IMR-90 (cell line): ENCODE measurements at regions not wholly inside any gene's neighbourhood (a gene's known extent, or its start where the extent isn't known, plus 50 kb on each side); places are given as distances from the start of the nearest gene placed in this dataset.

Experiments
- ATAC-seq: fragments of 200-7000 bp; cut with Tn5 transposase; 2 replicates; pipeline ENCODE4 v1.9.1; 2020; ENCODE audit warnings: low read depth, mild to moderate bottlenecking, moderate library complexity
- BruUV-seq: library from RNA; stranded (reverse); fragments of 400-500 nt; replicated peaks from 2 replicates; lab custom pipeline; 2021; lab: Mats Ljungman, UMichigan
- CTCF ChIA-PET: fragments of 300-600 bp; formaldehyde crosslinking; extraction: SDS; loops from one replicate; lab custom pipeline; 2021; ENCODE audit warnings: antibody characterized with exemption; lab: Yijun Ruan, JAX
- POLR2A ChIA-PET: fragments of 300-600 bp; sonication (Branson Sonifier 250); formaldehyde crosslinking; loops from one replicate; lab custom pipeline; 2022; ENCODE audit warnings: antibody characterized with exemption; ENCODE audit not compliant: unreplicated experiment; lab: Charles Lee
- DNase-seq: peaks from one replicate; pipeline ENCODE4 v3.0.0; 2013
- H2AFZ ChIP-seq: replicated peaks from 2 replicates; pipeline ENCODE3; 2013; ENCODE audit warnings: low read length, mild to moderate bottlenecking; ENCODE audit not compliant: poor library complexity
- H2AK5ac ChIP-seq: 2 replicates; pipeline ENCODE4 v1.6.1; 2013; ENCODE audit warnings: low read depth, low read length, inconsistent platforms
- H2AK9ac ChIP-seq: replicated peaks from 2 replicates; pipeline ENCODE3; 2013; ENCODE audit warnings: mild to moderate bottlenecking, low read depth, low read length, moderate library complexity; ENCODE audit not compliant: poor library complexity
- H2BK120ac ChIP-seq: 2 replicates; pipeline ENCODE4 v1.6.1; 2013; ENCODE audit warnings: low read depth, low read length, inconsistent platforms
- H2BK15ac ChIP-seq: 3 replicates; pipeline ENCODE4 v1.6.1; 2013; ENCODE audit warnings: low read depth, low read length, inconsistent platforms
- H2BK20ac ChIP-seq: 2 replicates; pipeline ENCODE4 v1.6.1; 2013; ENCODE audit warnings: low read depth, mild to moderate bottlenecking, inconsistent platforms, low read length, moderate library complexity
- H2BK5ac ChIP-seq: 2 replicates; pipeline ENCODE4 v1.6.1; 2013; ENCODE audit warnings: mild to moderate bottlenecking, low read depth, low read length, inconsistent platforms; ENCODE audit not compliant: poor library complexity, severe bottlenecking
- H3K14ac ChIP-seq: replicated peaks from 2 replicates; pipeline ENCODE4 v1.6.1; 2013; ENCODE audit warnings: low read depth, low read length, inconsistent platforms
- H3K18ac ChIP-seq: 2 replicates; pipeline ENCODE4 v1.6.1; 2013; ENCODE audit warnings: low read depth, low read length, control low read depth
- H3K23ac ChIP-seq: 2 replicates; pipeline ENCODE4 v1.6.1; 2013; ENCODE audit warnings: low read depth, low read length, inconsistent platforms
- H3K27ac ChIP-seq: 2 replicates; pipeline ENCODE4 v1.5.1; 2013; ENCODE audit warnings: mild to moderate bottlenecking, control low read depth, low read length; ENCODE audit not compliant: insufficient read depth
- H3K27me3 ChIP-seq: 2 replicates; pipeline ENCODE4 v1.6.1; 2013; ENCODE audit warnings: low read length; ENCODE audit not compliant: control insufficient read depth, insufficient read depth
- H3K36me3 ChIP-seq: 2 replicates; pipeline ENCODE4 v1.6.1; 2013; ENCODE audit warnings: low read length, mixed read lengths; ENCODE audit not compliant: control insufficient read depth, insufficient read depth
- H3K4ac ChIP-seq: 2 replicates; pipeline ENCODE4 v1.6.1; 2013; ENCODE audit warnings: low read depth, low read length, inconsistent platforms
- H3K4me1 ChIP-seq: 2 replicates; pipeline ENCODE4 v1.6.1; 2013; ENCODE audit warnings: low read length, mixed read lengths; ENCODE audit not compliant: control insufficient read depth, insufficient read depth
- H3K4me2 ChIP-seq: 2 replicates; pipeline ENCODE4 v1.6.1; 2013; ENCODE audit warnings: low read depth, mild to moderate bottlenecking, control low read depth, low read length, moderate library complexity
- H3K4me3 ChIP-seq: 2 replicates; pipeline ENCODE4 v1.5.1; 2013; ENCODE audit warnings: low read depth, mild to moderate bottlenecking, control low read depth, low read length, moderate library complexity; ENCODE audit not compliant: insufficient read depth
- H3K56ac ChIP-seq: 2 replicates; pipeline ENCODE4 v1.6.1; 2013; ENCODE audit warnings: low read length, inconsistent platforms; ENCODE audit not compliant: insufficient read depth; ENCODE audit errors: extremely low read depth
- H3K79me1 ChIP-seq, 2 experiments: 2 replicates each; pipeline ENCODE4 v1.6.1; 2013; ENCODE audit warnings: low read length in 2 of 2, inconsistent platforms in 1 of 2, low read depth in 1 of 2
- H3K9ac ChIP-seq: 2 replicates; pipeline ENCODE4 v1.6.1; 2013; ENCODE audit warnings: low read depth, low read length, control low read depth
- H3K9me1 ChIP-seq: 2 replicates; pipeline ENCODE4 v1.6.1; 2013; ENCODE audit warnings: low read length, inconsistent platforms; ENCODE audit not compliant: insufficient read depth
- H3K9me3 ChIP-seq: 2 replicates; pipeline ENCODE4 v1.6.1; 2013; ENCODE audit warnings: low read length; ENCODE audit not compliant: control insufficient read depth, insufficient read depth
- H4K20me1 ChIP-seq: 2 replicates; pipeline ENCODE4 v1.6.1; 2013; ENCODE audit warnings: low read length, inconsistent platforms; ENCODE audit not compliant: insufficient read depth
- H4K5ac ChIP-seq: 2 replicates; pipeline ENCODE4 v1.6.1; 2013; ENCODE audit warnings: mild to moderate bottlenecking, low read depth, low read length, control low read depth
- H4K8ac ChIP-seq, 2 experiments: 2 replicates each; pipeline ENCODE4 v1.6.1; 2013; ENCODE audit warnings: low read depth in 2 of 2, low read length in 2 of 2, control low read depth in 1 of 2, inconsistent platforms in 1 of 2
- H4K91ac ChIP-seq: 2 replicates; pipeline ENCODE4 v1.6.1; 2013; ENCODE audit warnings: low read depth, low read length, inconsistent platforms; ENCODE audit not compliant: insufficient read depth
- BHLHE40 ChIP-seq: fragments of 150-350 bp; IDR thresholded peaks from 2 replicates; pipeline ENCODE4 v1.6.1; 2016; ENCODE audit warnings: mild to moderate bottlenecking, low read depth, low read length
- CEBPB ChIP-seq: IDR thresholded peaks from 2 replicates; pipeline ENCODE4 v1.6.1; 2012; ENCODE audit warnings: low read depth, low read length, improper control_type of control experiment
- CHD1 ChIP-seq: IDR thresholded peaks from 2 replicates; pipeline ENCODE4 v1.6.1; 2012; ENCODE audit warnings: low read depth, low read length, improper control_type of control experiment
- CTCF ChIP-seq: conservative IDR thresholded peaks from 2 replicates; pipeline ENCODE4 v1.5.1; 2012; ENCODE audit warnings: mild to moderate bottlenecking, low read depth, low read length, improper control_type of control experiment
- ELK1 ChIP-seq: fragments of 150-350 bp; IDR thresholded peaks from 2 replicates; pipeline ENCODE4 v1.6.1; 2016; ENCODE audit warnings: low read depth, mild to moderate bottlenecking, low read length, moderate library complexity, borderline replicate concordance
- FOS ChIP-seq: fragments of 150-350 bp; IDR thresholded peaks from 2 replicates; pipeline ENCODE4 v1.6.1; 2016; ENCODE audit warnings: low read depth, low read length
- MAFK ChIP-seq: IDR thresholded peaks from 2 replicates; pipeline ENCODE4 v1.6.1; 2012; ENCODE audit warnings: low read depth, low read length, improper control_type of control experiment
- MAZ ChIP-seq: IDR thresholded peaks from 2 replicates; pipeline ENCODE4 v1.6.1; 2012; ENCODE audit warnings: low read depth, mild to moderate bottlenecking, low read length, improper control_type of control experiment, moderate library complexity, borderline replicate concordance
- MXI1 ChIP-seq: IDR thresholded peaks from 2 replicates; pipeline ENCODE4 v1.6.1; 2012; ENCODE audit warnings: low read depth, mild to moderate bottlenecking, low read length, moderate library complexity, borderline replicate concordance
- NFE2L2 ChIP-seq: fragments of 150-350 bp; IDR thresholded peaks from 2 replicates; pipeline ENCODE4 v1.6.1; 2016; ENCODE audit warnings: low read depth, mild to moderate bottlenecking, low read length
- POLR2A ChIP-seq: IDR thresholded peaks from 2 replicates; pipeline ENCODE4 v1.6.1; 2012; ENCODE audit warnings: mild to moderate bottlenecking, low read depth, low read length
- RAD21 ChIP-seq: IDR thresholded peaks from 2 replicates; pipeline ENCODE4 v1.6.1; 2012; ENCODE audit warnings: low read length, improper control_type of control experiment
- RCOR1 ChIP-seq: IDR thresholded peaks from 2 replicates; pipeline ENCODE4 v1.6.1; 2012; ENCODE audit warnings: mild to moderate bottlenecking, low read length, improper control_type of control experiment; ENCODE audit not compliant: insufficient replicate concordance
- RFX5 ChIP-seq: IDR thresholded peaks from 2 replicates; pipeline ENCODE4 v1.8.0; 2012; ENCODE audit warnings: low read depth, mild to moderate bottlenecking, low read length, moderate library complexity
- SMC3 ChIP-seq: fragments of 150-350 bp; IDR thresholded peaks from 2 replicates; pipeline ENCODE4 v1.6.1; 2016; ENCODE audit warnings: low read depth, mild to moderate bottlenecking, antibody characterized with exemption, low read length, moderate library complexity
- USF2 ChIP-seq: fragments of 150-350 bp; IDR thresholded peaks from 2 replicates; pipeline ENCODE4 v1.6.1; 2017; ENCODE audit warnings: mild to moderate bottlenecking, antibody characterized with exemption, low read length, low read depth
- WGBS, 2 experiments: methylation state at CpG; one replicate each; pipeline versions ENCODE4 v1.1.5 to v1.1.7; 2013; ENCODE audit warnings: missing lambda C conversion rate in 2 of 2; ENCODE audit not compliant: insufficient read length in 1 of 2; ENCODE audit errors: extremely low coverage in 2 of 2; 5-methylcytosine and 5-hydroxymethylcytosine counted together
- dilution Hi-C: fragments of 300-500 bp; cut with HindIII; formaldehyde crosslinking; loops from one replicate; pipeline ENCODE4 v1.14.3; 2018; ENCODE audit warnings: low sequenced_read_pairs; ENCODE audit not compliant: unreplicated experiment
- in situ Hi-C: fragments of 300-500 bp; cut with MboI; formaldehyde crosslinking; loops from 3 replicates; pipeline ENCODE4 v1.14.3; 2019; ENCODE audit warnings: low sequenced_read_pairs, inconsistent platforms, mixed read lengths
- intact Hi-C: fragments of 100-400 bp; cut with micrococcal nuclease; formaldehyde crosslinking; loops from 2 replicates; pipeline ENCODE4 v1.10.0; 2022

GRCh38 chr22:22751043-22751603 lies 106.7 kb downstream of the GGTLC2 start:
- TF ChIP-seq MAZ (no peak), FOS (no peak), CEBPB (no peak), POLR2A (no peak), SMC3 (no peak), BHLHE40 (no peak), RAD21 (no peak), ELK1 (no peak), MXI1 (no peak), USF2 (no peak), RCOR1 (no peak), CTCF (no peak), CHD1 (no peak), MAFK (no peak), RFX5 (no peak), NFE2L2 (no peak)
- ATAC-seq (no peak), DNase-seq (no peak)
- H2BK120ac ChIP-seq: no peak overlapping the region
- POLR2A ChIA-PET: no interaction called here
- no peak overlapping the region for H3K23ac ChIP-seq
- H4K20me1 ChIP-seq: no peaks in the 10 kb centered on the region
- no peaks in the 10 kb centered on the region; the same call in 1 of the 2 replicates for H3K9me1 ChIP-seq
- no peak overlapping the region for H4K91ac ChIP-seq
- H3K56ac ChIP-seq: no peak overlapping the region
- no peak overlapping the region for H3K4ac ChIP-seq
- H3K14ac ChIP-seq: no peak overlapping the region
- H2AK9ac ChIP-seq: no peak overlapping the region
- no peak overlapping the region for H2BK15ac ChIP-seq
- H3K4me1 ChIP-seq: no peaks in the 10 kb centered on the region
- CTCF ChIA-PET: interaction anchor here (1.0 kb wide), 1 partner anchor 85 kb away, joined by 3 read pairs; no protein-coding TSS in a partner anchor
- H2BK20ac ChIP-seq: no peak overlapping the region
- no peak overlapping the region for H4K5ac ChIP-seq
- intact Hi-C loops: no loop called here
- no TSS peak for BruUV-seq
- no peak overlapping the region for H3K18ac ChIP-seq
- H2BK5ac ChIP-seq: no peak overlapping the region
- no peak overlapping the region for H3K27ac ChIP-seq
- H3K27me3 ChIP-seq: peaks cover 3% of the 10 kb centered on the region; the same call in 1 of the 2 replicates
- no peak overlapping the region for H4K8ac ChIP-seq
- no peak overlapping the region for H3K4me3 ChIP-seq
- dilution Hi-C loops: no loop called here
- in situ Hi-C loops: no loop called here
- no peaks in the 10 kb centered on the region for H3K79me1 ChIP-seq
- H3K36me3 ChIP-seq: no peaks in the 10 kb centered on the region
- no peaks in the 10 kb centered on the region for H3K9me3 ChIP-seq
- H2AFZ ChIP-seq: no peak overlapping the region
- no CpG with 5 or more reads among the region's 2 CpGs for WGBS, 2 experiments
- no peak overlapping the region for H2AK5ac ChIP-seq
- H3K4me2 ChIP-seq: no peak overlapping the region
- H3K9ac ChIP-seq: no peak overlapping the region
